ENCODE measurements at regions not wholly inside any gene's neighbourhood (a gene's known extent, or its start where the extent isn't known, plus 50 kb on each side); places are given as distances from the start of the nearest gene placed in this dataset.

GRCh38 chr3:72151465-72152238 lies 366.7 kb upstream of the PROK2 start:
- Mint-ChIP-seq H3K27me3 (ENCODE audit: low read depth, unreplicated experiment) (peaks cover 19% of the 10 kb centered on the region), H3K27ac (ENCODE audit: unreplicated experiment) (no peak overlapping the region), H3K4me3 (ENCODE audit: unreplicated experiment) (no peak overlapping the region), H3K9me3 (ENCODE audit: unreplicated experiment) (peaks cover 12% of the 10 kb centered on the region), H3K4me1 (ENCODE audit: low read depth, unreplicated experiment) (peaks cover 13% of the 10 kb centered on the region), H3K36me3 (ENCODE audit: low read depth, unreplicated experiment) (peaks cover 6% of the 10 kb centered on the region)
- Histone ChIP-seq H3K9me3 (ENCODE audit: insufficient read depth, low read depth, low read length) (peaks cover 4% of the 10 kb centered on the region), H2AFZ (ENCODE audit: low read depth, low read length) (no peak overlapping the region), H3K4me1 (ENCODE audit: insufficient read depth, low read length) (peaks cover 21% of the 10 kb centered on the region), H3K27me3 (ENCODE audit: insufficient read depth, low read length) (no peaks in the 10 kb centered on the region), H3K36me3 (ENCODE audit: insufficient read depth, low read length) (no peaks in the 10 kb centered on the region), H3K27ac (ENCODE audit: low read depth, low read length) (no peak overlapping the region), H3K4me3 (ENCODE audit: insufficient read depth, low read depth, low read length) (no peak overlapping the region), H3K79me2 (ENCODE audit: insufficient read depth, low read length) (no peaks in the 10 kb centered on the region), H3K9ac (ENCODE audit: low read length) (no peak overlapping the region), H4K20me1 (ENCODE audit: insufficient read depth, low read length) (no peaks in the 10 kb centered on the region), H3K4me2 (ENCODE audit: low read length) (no peak overlapping the region)
- no peak for FAIRE-seq
- no peak for DNase-seq (ENCODE audit: low read depth)
- TF ChIP-seq EZH2 (IDR thresholded peaks at IDR 0.05; ENCODE audit: insufficient read depth, low read length): no peak

GRCh38 chr3:72150634-72151412 lies 365.9 kb upstream of the PROK2 start:
- Histone ChIP-seq H3K27me3 (ENCODE audit: insufficient read depth, low read length) (no peaks in the 10 kb centered on the region), H3K4me1 (ENCODE audit: insufficient read depth, low read length) (peaks cover 23% of the 10 kb centered on the region), H3K4me2 (ENCODE audit: low read length) (no peak overlapping the region), H3K9ac (ENCODE audit: low read length) (no peak overlapping the region), H3K27ac (ENCODE audit: low read depth, low read length) (no peak overlapping the region), H2AFZ (ENCODE audit: low read depth, low read length) (no peak overlapping the region), H3K9me3 (ENCODE audit: insufficient read depth, low read depth, low read length) (peaks cover 4% of the 10 kb centered on the region), H3K4me3 (ENCODE audit: insufficient read depth, low read depth, low read length) (no peak overlapping the region), H3K79me2 (ENCODE audit: insufficient read depth, low read length) (no peaks in the 10 kb centered on the region), H3K36me3 (ENCODE audit: insufficient read depth, low read length) (no peaks in the 10 kb centered on the region), H4K20me1 (ENCODE audit: insufficient read depth, low read length) (no peaks in the 10 kb centered on the region)
- Mint-ChIP-seq H3K4me1 (ENCODE audit: low read depth, unreplicated experiment) (peaks cover 10% of the 10 kb centered on the region), H3K4me3 (ENCODE audit: unreplicated experiment) (no peak overlapping the region), H3K36me3 (ENCODE audit: low read depth, unreplicated experiment) (peaks cover 6% of the 10 kb centered on the region), H3K9me3 (ENCODE audit: unreplicated experiment) (peaks cover 12% of the 10 kb centered on the region), H3K27ac (ENCODE audit: unreplicated experiment) (no peak overlapping the region), H3K27me3 (ENCODE audit: low read depth, unreplicated experiment) (peaks cover 19% of the 10 kb centered on the region)
- TF ChIP-seq EZH2 (IDR thresholded peaks at IDR 0.05; ENCODE audit: insufficient read depth, low read length): no peak
- no peak for TF ChIP-seq CTCF (IDR thresholded peaks at IDR 0.05; ENCODE audit: insufficient read depth, low read depth, low read length)
- FAIRE-seq (no peak), DNase-seq (ENCODE audit: low read depth) (no peak)

- no peaks in the 10 kb centered on the region for H4K20me1 ChIP-seq (ENCODE audit: insufficient read depth, low read length)
- Mint-ChIP-seq H3K4me1 (ENCODE audit: low read depth, unreplicated experiment) (peaks cover 7% of the 10 kb centered on the region), H3K27ac (ENCODE audit: unreplicated experiment) (no peak overlapping the region), H3K9me3 (ENCODE audit: unreplicated experiment) (peaks cover 12% of the 10 kb centered on the region), H3K36me3 (ENCODE audit: low read depth, unreplicated experiment) (peaks cover 6% of the 10 kb centered on the region), H3K4me3 (ENCODE audit: unreplicated experiment) (no peak overlapping the region), H3K27me3 (ENCODE audit: low read depth, unreplicated experiment) (peaks cover 19% of the 10 kb centered on the region)
- peaks cover 4% of the 10 kb centered on the region for H3K9me3 ChIP-seq (ENCODE audit: insufficient read depth, low read depth, low read length)
- H3K4me2 ChIP-seq (ENCODE audit: low read length): no peak overlapping the region
- no peak overlapping the region for H2AFZ ChIP-seq (ENCODE audit: low read depth, low read length)
- no peaks in the 10 kb centered on the region for H3K36me3 ChIP-seq (ENCODE audit: insufficient read depth, low read length)
- FAIRE-seq (no peak), DNase-seq (ENCODE audit: low read depth) (no peak)
- H3K4me1 ChIP-seq (ENCODE audit: insufficient read depth, low read length): peaks cover 22% of the 10 kb centered on the region
- no peaks in the 10 kb centered on the region for H3K27me3 ChIP-seq (ENCODE audit: insufficient read depth, low read length)
- H3K4me3 ChIP-seq (ENCODE audit: insufficient read depth, low read depth, low read length): no peak overlapping the region
- H3K27ac ChIP-seq (ENCODE audit: low read depth, low read length): no peak overlapping the region
- no peak overlapping the region for H3K9ac ChIP-seq (ENCODE audit: low read length)
- no peaks in the 10 kb centered on the region for H3K79me2 ChIP-seq (ENCODE audit: insufficient read depth, low read length)
- no peak for TF ChIP-seq EZH2 (IDR thresholded peaks at IDR 0.05; ENCODE audit: insufficient read depth, low read length)
- no peak for TF ChIP-seq CTCF (IDR thresholded peaks at IDR 0.05; ENCODE audit: insufficient read depth, low read depth, low read length)
These were observed 364.8 kb upstream of the PROK2 start for GRCh38 chr3:72149645-72150300.

Measured in astrocyte (in vitro differentiated cells and primary cell).